SU-DHL-6 (cell line): ENCODE measurements at regions not wholly inside any gene's neighbourhood (a gene's known extent, or its start where the extent isn't known, plus 50 kb on each side); places are given as distances from the start of the nearest gene placed in this dataset.

ENCODE experiments used
- H2AFZ ChIP-seq: fragments of 200-600 bp; sonication (generic); 2 replicates; pipeline ENCODE4 v1.6.1; 2014; ENCODE audit warnings: low read depth, mild to moderate bottlenecking, moderate library complexity, mixed read lengths, antibody characterized with exemption, low read length; ENCODE audit not compliant: severe bottlenecking
- H3F3A ChIP-seq: fragments of 200-600 bp; shearing (Covaris generic); 2 replicates; pipeline ENCODE4 v1.6.0; 2016; ENCODE audit warnings: antibody characterized with exemption, mild to moderate bottlenecking; ENCODE audit not compliant: insufficient read depth
- H3K27ac ChIP-seq: fragments of 200-600 bp; sonication (generic); 2 replicates; pipeline ENCODE4 v1.5.1; 2016; ENCODE audit warnings: low read depth, mild to moderate bottlenecking, low read length, moderate library complexity, mixed read lengths
- H3K27me3 ChIP-seq: fragments of 200-600 bp; sonication (generic), shearing (Covaris generic); 2 replicates; pipeline ENCODE4 v1.6.0; 2014; ENCODE audit warnings: mild to moderate bottlenecking, low read length
- H3K36me3 ChIP-seq: fragments of 200-600 bp; sonication (generic); 2 replicates; pipeline ENCODE4 v1.6.1; 2014; ENCODE audit warnings: mild to moderate bottlenecking, low read length, mixed read lengths
- H3K4me2 ChIP-seq: fragments of 300-600, 200-600 bp; shearing (Covaris generic), sonication (generic); 2 replicates; pipeline ENCODE4 v1.6.0; 2014; ENCODE audit warnings: low read length, low read depth, mild to moderate bottlenecking; ENCODE audit not compliant: poor library complexity, severe bottlenecking
- H3K4me3 ChIP-seq: fragments of 200-600 bp; sonication (generic); 2 replicates; pipeline ENCODE4 v1.5.1; 2014; ENCODE audit warnings: antibody characterized with exemption, low read length, mild to moderate bottlenecking, mixed read lengths; ENCODE audit not compliant: insufficient read depth, poor library complexity, severe bottlenecking
- H3K79me2 ChIP-seq: fragments of 200-600 bp; sonication (generic); 2 replicates; pipeline ENCODE4 v1.6.1; 2014; ENCODE audit warnings: mild to moderate bottlenecking, low read length, moderate library complexity; ENCODE audit not compliant: insufficient read depth
- H3K9ac ChIP-seq: fragments of 200-600 bp; sonication (generic); 2 replicates; pipeline ENCODE4 v1.7.0; 2014; ENCODE audit warnings: mild to moderate bottlenecking, low read length
- H3K9me2 ChIP-seq: fragments of 200-600 bp; sonication (generic); replicated peaks from 2 replicates; pipeline ENCODE4 v1.6.1; 2014; ENCODE audit warnings: low read length; ENCODE audit not compliant: insufficient read depth
- H3K9me3 ChIP-seq: fragments of 200-600 bp; sonication (generic); 2 replicates; pipeline ENCODE4 v1.6.1; 2014; ENCODE audit warnings: low read length, mixed read lengths; ENCODE audit not compliant: insufficient read depth
- H4K20me1 ChIP-seq: fragments of 200-600 bp; sonication (generic); 2 replicates; pipeline ENCODE4 v1.6.1; 2014; ENCODE audit warnings: low read depth, mild to moderate bottlenecking, antibody characterized with exemption, low read length, moderate library complexity, mixed read lengths
- CTCF ChIP-seq: fragments of 200-600 bp; sonication (generic); IDR thresholded peaks from one replicate; pipeline ENCODE4 v1.5.1; 2017; ENCODE audit warnings: antibody characterized with exemption, mild to moderate bottlenecking, low read length, moderate library complexity; ENCODE audit not compliant: insufficient read depth, poor library complexity, severe bottlenecking
- EZH2phosphoT487 ChIP-seq: fragments of 200-600 bp; sonication (generic), shearing (Covaris generic); conservative IDR thresholded peaks from 2 replicates; pipeline ENCODE4 v1.6.1; 2018; ENCODE audit warnings: mild to moderate bottlenecking, antibody characterized with exemption, low read length, moderate library complexity, mixed read lengths

- H3K27me3 ChIP-seq, result no peaks in the 10 kb centered on the region
- no peaks in the 10 kb centered on the region for H3K79me2 ChIP-seq
- TF ChIP-seq CTCF (no peak), EZH2phosphoT487 (no peak)
Observed at GRCh38 chr21:32894321-32894720, 122.8 kb upstream of the PAXBP1 start.

DNA sequence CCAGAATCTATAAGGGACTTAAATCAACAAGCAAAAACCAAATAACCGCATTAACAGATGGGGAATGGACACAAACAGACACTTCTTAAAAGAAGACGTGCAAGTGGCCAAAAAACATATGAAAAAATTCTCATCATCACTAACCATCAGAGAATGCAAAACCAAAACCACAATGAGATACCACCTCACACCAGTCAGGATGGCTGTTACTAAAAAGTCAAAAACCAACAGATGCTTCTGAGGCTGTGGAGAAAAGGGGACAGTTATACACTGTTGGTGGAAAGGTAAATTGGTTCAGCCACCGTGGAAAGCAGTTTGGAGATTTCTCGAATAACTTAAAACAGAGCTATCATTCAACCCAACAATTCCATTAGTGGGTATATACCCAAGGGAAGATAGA is 124.9 kb upstream of the OLIG2 start:
- Histone ChIP-seq H4K20me1 (no peaks in the 10 kb centered on the region), H3K27me3 (no peaks in the 10 kb centered on the region), H3K27ac (no peak overlapping the region), H3K4me2 (no peak overlapping the region), H3K4me3 (no peak overlapping the region), H3K79me2 (no peaks in the 10 kb centered on the region), H3F3A (no peaks in the 10 kb centered on the region), H3K9ac (no peak overlapping the region), H3K36me3 (no peaks in the 10 kb centered on the region), H3K9me3 (no peaks in the 10 kb centered on the region), H2AFZ (no peak overlapping the region), H3K9me2 (no peaks in the 10 kb centered on the region)
- TF ChIP-seq EZH2phosphoT487 (no peak), CTCF (no peak)

More at GRCh38 chr21:32894321-32894720, 122.8 kb upstream of the PAXBP1 start:
- H3K9me3 ChIP-seq, result no peaks in the 10 kb centered on the region
- H3K4me2 ChIP-seq, result no peak overlapping the region
- no peaks in the 10 kb centered on the region for H3F3A ChIP-seq
- no peak overlapping the region for H3K27ac ChIP-seq
- H3K9ac ChIP-seq, result no peak overlapping the region
- H4K20me1 ChIP-seq, result no peaks in the 10 kb centered on the region
- no peak overlapping the region for H2AFZ ChIP-seq
- no peaks in the 10 kb centered on the region for H3K36me3 ChIP-seq
- H3K4me3 ChIP-seq, result no peak overlapping the region
- H3K9me2 ChIP-seq, result no peaks in the 10 kb centered on the region

DNA sequence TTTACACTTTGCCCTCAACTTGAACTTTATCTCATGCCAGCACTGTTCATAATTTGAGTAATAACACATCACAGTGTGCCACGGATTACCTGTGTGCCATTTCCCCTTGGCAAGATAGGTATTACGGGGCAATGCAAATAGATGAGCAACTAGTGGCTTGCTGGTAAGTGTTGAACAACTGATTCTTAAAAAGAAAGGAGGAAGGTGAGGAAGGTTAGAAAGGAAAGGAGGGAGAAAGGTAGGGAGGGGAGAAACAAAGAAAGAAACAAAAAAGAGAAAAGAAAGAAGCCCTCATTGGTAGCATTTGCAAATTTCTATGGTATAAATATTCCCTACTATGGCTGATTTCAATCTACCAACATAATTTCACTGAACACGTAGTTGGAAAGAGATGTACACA is 118.2 kb upstream of the OLIG2 start:
- no peaks in the 10 kb centered on the region for H3K36me3 ChIP-seq
- H4K20me1 ChIP-seq, result no peaks in the 10 kb centered on the region
- H3K27me3 ChIP-seq, result no peaks in the 10 kb centered on the region
- no peak overlapping the region for H3K27ac ChIP-seq
- TF ChIP-seq EZH2phosphoT487 (no peak), CTCF (no peak)
- no peak overlapping the region for H2AFZ ChIP-seq
- no peak overlapping the region for H3K9ac ChIP-seq
- H3K79me2 ChIP-seq, result no peaks in the 10 kb centered on the region
- H3K9me2 ChIP-seq, result no peaks in the 10 kb centered on the region
- no peaks in the 10 kb centered on the region for H3K9me3 ChIP-seq
- no peak overlapping the region for H3K4me2 ChIP-seq
- no peak overlapping the region for H3K4me3 ChIP-seq
- no peaks in the 10 kb centered on the region for H3F3A ChIP-seq
